GM10266 (cell line): ENCODE measurements at regions not wholly inside any gene's neighbourhood (a gene's known extent, or its start where the extent isn't known, plus 50 kb on each side); places are given as distances from the start of the nearest gene placed in this dataset.

ENCODE experiments used
- DNase-seq: peaks from one replicate; pipeline ENCODE4 v3.0.0; 2012; ENCODE audit errors: extremely low spot score
- CTCF ChIP-seq: IDR thresholded peaks from 2 replicates; pipeline ENCODE4 v1.5.1; 2012; ENCODE audit warnings: mild to moderate bottlenecking, low read depth; ENCODE audit not compliant: control insufficient read depth, insufficient read depth; ENCODE audit errors: missing control alignments

GRCh38 chr3:82202269-82202668 lies 440.8 kb upstream of the GBE1 start:
- DNase-seq, result no peak
- no peak for TF ChIP-seq CTCF

DNA sequence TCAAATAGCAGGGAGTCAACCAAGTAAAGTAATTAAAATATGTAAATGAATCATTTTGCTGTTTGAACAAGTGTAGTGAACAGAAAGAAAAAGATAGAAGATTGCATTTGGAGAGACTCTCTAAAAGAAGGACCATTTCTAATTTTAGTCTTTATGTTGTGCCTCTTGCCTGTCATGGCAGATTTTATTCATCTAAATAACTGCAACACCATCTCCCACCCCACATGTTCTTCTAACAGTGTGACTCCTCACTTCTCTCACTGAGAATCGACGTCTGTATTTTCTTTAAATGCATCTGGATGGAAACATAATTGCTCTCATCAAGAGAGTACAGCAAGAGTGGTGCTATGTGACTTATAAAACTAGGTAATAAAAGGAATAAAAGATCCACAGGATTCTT lies 439.9 kb upstream of the GBE1 start:
- DNase-seq, result no peak
- TF ChIP-seq CTCF, result no peak

DNA sequence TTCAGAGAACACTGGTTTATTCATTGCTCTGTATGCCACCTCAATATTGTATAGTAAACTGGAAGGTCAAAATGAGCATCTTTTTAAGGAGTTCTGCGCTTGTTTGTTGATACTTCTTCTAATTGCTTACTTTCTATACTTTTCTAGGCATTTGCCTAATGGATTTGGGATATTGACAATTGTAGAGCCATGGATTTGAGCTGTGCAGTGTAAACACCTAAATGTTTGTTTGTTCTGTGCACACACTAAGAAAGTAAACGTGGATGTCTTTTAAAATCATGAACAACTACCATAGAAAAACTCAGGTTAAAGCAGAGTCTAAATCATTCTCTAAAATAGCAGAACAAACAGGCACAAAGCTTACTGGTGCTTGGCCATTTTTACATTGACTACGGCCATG lies 436.6 kb upstream of the GBE1 start:
- DNase-seq, result no peak
- TF ChIP-seq CTCF, result no peak

DNA sequence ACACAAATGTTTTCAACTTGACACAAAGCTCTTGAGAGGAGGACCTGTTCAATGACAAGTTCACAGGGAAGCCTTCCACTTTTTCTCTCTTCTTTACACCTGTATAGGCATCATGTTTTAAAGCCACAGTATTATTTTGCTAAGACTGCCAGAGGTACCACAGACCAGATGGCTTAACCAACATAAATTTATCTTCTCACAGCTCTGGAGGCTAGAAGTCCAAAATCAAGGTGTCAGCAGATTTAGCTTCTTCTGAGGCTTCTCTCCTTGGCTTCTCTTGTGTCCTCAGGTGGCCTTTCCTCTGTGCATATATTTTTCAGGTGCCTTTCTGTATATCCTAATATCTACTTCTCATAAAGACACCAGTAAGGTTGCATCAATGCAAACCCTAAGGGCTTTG lies 435.2 kb upstream of the GBE1 start:
- DNase-seq, result no peak
- TF ChIP-seq CTCF, result no peak

- no peak for DNase-seq
- no peak for TF ChIP-seq CTCF
Measured at GRCh38 chr3:82194870-82195269, 433.4 kb upstream of the GBE1 start.

DNA sequence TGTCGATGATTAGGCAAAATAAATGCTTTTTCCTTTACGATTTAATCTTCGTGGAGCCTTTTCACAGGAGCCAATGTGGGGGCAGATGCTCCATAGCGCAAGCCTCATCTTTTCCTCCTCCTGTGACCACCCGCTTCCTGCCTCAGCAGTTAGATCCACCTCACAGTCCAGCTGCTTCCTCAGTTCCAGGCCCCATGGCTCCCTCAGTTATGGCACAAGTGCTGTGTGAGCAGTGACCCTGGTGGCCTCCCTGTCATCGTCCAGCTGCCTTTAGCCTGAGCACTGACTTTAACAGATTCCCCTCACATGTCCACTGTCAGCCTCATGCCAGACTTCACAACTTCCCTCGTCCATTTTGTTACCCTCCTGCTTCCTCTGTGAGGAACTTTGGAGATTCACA lies 424.6 kb upstream of the GBE1 start:
- no peak for DNase-seq
- TF ChIP-seq CTCF, result no peak

DNA sequence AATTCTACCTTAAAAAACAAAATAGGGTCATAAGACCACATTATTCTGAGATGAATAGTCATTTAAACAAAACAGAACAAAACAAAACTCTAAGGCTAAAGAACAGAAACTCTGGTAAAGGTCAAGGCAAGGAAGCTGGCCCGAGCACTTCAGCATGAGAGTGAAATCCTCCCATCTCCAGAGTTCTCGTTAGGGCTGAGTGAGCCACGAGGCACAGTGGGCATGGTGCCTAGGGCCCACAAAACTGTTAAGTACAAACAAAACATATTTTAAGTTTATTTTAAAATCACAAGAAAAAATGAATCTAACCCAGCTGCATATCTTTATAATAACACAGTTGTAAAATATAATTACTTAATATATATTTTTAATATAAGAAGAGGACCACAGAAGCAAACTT lies 417.8 kb upstream of the GBE1 start:
- DNase-seq, result no peak
- TF ChIP-seq CTCF, result no peak
